ENCODE measurements at regions not wholly inside any gene's neighbourhood (a gene's known extent, or its start where the extent isn't known, plus 50 kb on each side); places are given as distances from the start of the nearest gene placed in this dataset.
"Not testable (repeated sequence)": the region's sequence is repeated elsewhere in the genome, so short reads cannot be mapped to it uniquely, and the experiment has no call there.

- Histone ChIP-seq H2AFZ (ENCODE audit: low read length, unreplicated experiment) (no peak overlapping the region), H3K79me2 (ENCODE audit: control insufficient read depth, insufficient read depth, low read length, unreplicated experiment) (no peaks in the 10 kb centered on the region), H3K4me3 (ENCODE audit: low read depth, low read length) (no peak overlapping the region), H3K36me3 (ENCODE audit: insufficient read depth, low read length) (no peaks in the 10 kb centered on the region), H3K27me3 (ENCODE audit: insufficient read depth, low read length) (peaks cover 20% of the 10 kb centered on the region), H3K4me1 (ENCODE audit: control insufficient read depth, insufficient read depth, low read length, unreplicated experiment) (no peaks in the 10 kb centered on the region), H3K27ac (ENCODE audit: low read depth, low read length) (no peak overlapping the region)
Observed at GRCh38 chr9:96158147-96158546, 143.8 kb downstream of the HSD17B3 start.

DNA sequence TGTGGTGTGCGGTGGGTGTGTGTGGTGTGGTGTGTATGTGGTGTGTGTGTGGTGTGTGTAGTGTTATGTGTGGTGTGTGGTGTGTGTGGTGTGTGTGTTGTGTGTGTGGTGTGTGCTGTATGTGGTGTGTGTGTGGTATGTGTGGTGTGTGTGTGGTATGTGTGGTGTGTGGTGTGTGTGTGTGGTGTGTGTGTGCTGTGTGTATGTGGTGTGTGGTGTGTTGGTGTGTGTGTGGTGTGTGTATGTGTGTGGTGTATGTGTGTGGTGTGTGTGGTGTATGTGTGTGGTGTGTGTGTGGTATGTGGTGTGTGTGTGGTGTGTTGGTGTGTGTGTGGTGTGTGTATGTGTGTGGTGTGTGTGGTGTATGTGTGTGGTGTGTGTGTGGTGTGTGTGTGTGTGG is 144.3 kb downstream of the HSD17B3 start:
- no peaks in the 10 kb centered on the region for H3K4me1 ChIP-seq (ENCODE audit: control insufficient read depth, insufficient read depth, low read length, unreplicated experiment)
- peaks cover 18% of the 10 kb centered on the region for H3K27me3 ChIP-seq (ENCODE audit: insufficient read depth, low read length)
- H2AFZ ChIP-seq (ENCODE audit: low read length, unreplicated experiment) = no peak overlapping the region
- no peak overlapping the region for H3K4me3 ChIP-seq (ENCODE audit: low read depth, low read length)
- H3K36me3 ChIP-seq (ENCODE audit: insufficient read depth, low read length) = no peaks in the 10 kb centered on the region
- no peaks in the 10 kb centered on the region for H3K79me2 ChIP-seq (ENCODE audit: control insufficient read depth, insufficient read depth, low read length, unreplicated experiment)
- no peak overlapping the region for H3K27ac ChIP-seq (ENCODE audit: low read depth, low read length)

DNA sequence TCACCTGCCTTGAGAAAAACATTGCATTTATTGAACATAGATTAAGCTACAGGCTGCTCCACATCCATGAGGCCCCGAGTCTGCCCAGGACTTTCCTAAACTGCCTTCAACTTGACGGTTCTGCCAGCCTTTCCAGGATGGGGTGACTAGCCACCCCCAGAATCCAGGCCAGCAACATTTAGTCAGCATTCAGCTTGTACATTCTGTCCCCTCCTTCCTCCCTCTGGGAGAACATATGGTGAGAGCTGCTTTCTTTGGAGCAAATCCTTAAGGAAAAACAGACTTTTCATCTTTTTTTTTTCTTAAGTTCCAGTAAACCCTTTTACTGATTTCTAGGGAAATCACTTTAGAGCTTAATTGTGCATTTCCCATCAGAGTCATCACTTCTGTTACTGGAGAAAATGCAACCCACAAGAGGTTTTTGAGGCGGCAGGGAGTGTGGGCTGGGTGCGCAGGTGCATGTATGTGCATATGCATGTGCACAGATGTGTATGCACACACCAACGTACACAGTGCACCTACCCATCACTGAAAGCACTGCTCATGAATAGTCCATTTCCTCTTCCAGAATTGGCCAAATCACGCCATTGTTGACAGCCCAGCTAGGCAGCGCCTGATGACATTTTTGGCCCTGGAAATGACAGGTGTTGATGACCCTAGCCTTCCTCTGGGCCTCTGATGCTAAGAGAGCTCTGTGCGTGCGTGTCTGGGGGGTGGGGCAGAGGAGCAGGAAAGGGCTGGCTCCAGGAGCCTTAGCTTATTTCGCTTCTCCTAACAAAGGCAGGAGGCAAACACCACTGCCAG is 145.6 kb downstream of the HSD17B3 start:
- no peaks in the 10 kb centered on the region for H3K36me3 ChIP-seq (ENCODE audit: insufficient read depth, low read length)
- H3K27ac ChIP-seq (ENCODE audit: low read depth, low read length) = no peak overlapping the region
- H3K27me3 ChIP-seq (ENCODE audit: insufficient read depth, low read length) = peaks cover 11% of the 10 kb centered on the region; the same call in 1 of the 2 replicates
- H3K79me2 ChIP-seq (ENCODE audit: control insufficient read depth, insufficient read depth, low read length, unreplicated experiment) = no peaks in the 10 kb centered on the region
- no peak overlapping the region for H3K4me3 ChIP-seq (ENCODE audit: low read depth, low read length)
- H2AFZ ChIP-seq (ENCODE audit: low read length, unreplicated experiment) = peak overlapping the region; percentile 38
- H3K4me1 ChIP-seq (ENCODE audit: control insufficient read depth, insufficient read depth, low read length, unreplicated experiment) = no peaks in the 10 kb centered on the region

DNA sequence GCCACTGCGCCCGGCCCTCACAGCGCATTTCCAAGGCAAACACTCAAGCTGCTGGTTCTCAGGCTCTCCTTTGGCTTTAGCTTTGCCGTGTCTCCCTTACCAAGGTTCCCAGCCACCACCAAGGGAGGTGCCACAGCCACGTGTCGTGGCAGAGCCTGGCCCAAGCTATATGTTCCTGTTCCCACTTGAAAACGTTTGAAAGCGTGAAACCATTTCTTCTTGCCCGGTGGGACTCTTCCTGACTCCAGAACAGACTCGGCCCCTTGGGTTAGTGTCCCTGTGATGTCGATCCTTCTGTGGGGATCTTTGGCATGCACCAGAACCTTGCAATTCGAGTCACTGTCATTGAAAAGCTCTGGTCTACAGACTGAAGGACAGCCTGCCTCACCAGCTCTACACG is 147.9 kb downstream of the HSD17B3 start:
- no peaks in the 10 kb centered on the region for H3K4me1 ChIP-seq (ENCODE audit: control insufficient read depth, insufficient read depth, low read length, unreplicated experiment)
- no peaks in the 10 kb centered on the region for H3K79me2 ChIP-seq (ENCODE audit: control insufficient read depth, insufficient read depth, low read length, unreplicated experiment)
- H3K27ac ChIP-seq (ENCODE audit: low read depth, low read length) = no peak overlapping the region
- H2AFZ ChIP-seq (ENCODE audit: low read length, unreplicated experiment) = no peak overlapping the region
- no peaks in the 10 kb centered on the region for H3K36me3 ChIP-seq (ENCODE audit: insufficient read depth, low read length)
- peaks cover 10% of the 10 kb centered on the region; the same call in 1 of the 2 replicates for H3K27me3 ChIP-seq (ENCODE audit: insufficient read depth, low read length)
- H3K4me3 ChIP-seq (ENCODE audit: low read depth, low read length) = no peak overlapping the region

GRCh38 chr9:96152550-96152949 is 149.4 kb downstream of the HSD17B3 start:
- Histone ChIP-seq H3K4me3 (ENCODE audit: low read depth, low read length) (no peak overlapping the region), H3K79me2 (ENCODE audit: control insufficient read depth, insufficient read depth, low read length, unreplicated experiment) (no peaks in the 10 kb centered on the region), H2AFZ (ENCODE audit: low read length, unreplicated experiment) (no peak overlapping the region), H3K27ac (ENCODE audit: low read depth, low read length) (no peak overlapping the region), H3K36me3 (ENCODE audit: insufficient read depth, low read length) (no peaks in the 10 kb centered on the region), H3K4me1 (ENCODE audit: control insufficient read depth, insufficient read depth, low read length, unreplicated experiment) (no peaks in the 10 kb centered on the region), H3K27me3 (ENCODE audit: insufficient read depth, low read length) (peaks cover 23% of the 10 kb centered on the region)

DNA sequence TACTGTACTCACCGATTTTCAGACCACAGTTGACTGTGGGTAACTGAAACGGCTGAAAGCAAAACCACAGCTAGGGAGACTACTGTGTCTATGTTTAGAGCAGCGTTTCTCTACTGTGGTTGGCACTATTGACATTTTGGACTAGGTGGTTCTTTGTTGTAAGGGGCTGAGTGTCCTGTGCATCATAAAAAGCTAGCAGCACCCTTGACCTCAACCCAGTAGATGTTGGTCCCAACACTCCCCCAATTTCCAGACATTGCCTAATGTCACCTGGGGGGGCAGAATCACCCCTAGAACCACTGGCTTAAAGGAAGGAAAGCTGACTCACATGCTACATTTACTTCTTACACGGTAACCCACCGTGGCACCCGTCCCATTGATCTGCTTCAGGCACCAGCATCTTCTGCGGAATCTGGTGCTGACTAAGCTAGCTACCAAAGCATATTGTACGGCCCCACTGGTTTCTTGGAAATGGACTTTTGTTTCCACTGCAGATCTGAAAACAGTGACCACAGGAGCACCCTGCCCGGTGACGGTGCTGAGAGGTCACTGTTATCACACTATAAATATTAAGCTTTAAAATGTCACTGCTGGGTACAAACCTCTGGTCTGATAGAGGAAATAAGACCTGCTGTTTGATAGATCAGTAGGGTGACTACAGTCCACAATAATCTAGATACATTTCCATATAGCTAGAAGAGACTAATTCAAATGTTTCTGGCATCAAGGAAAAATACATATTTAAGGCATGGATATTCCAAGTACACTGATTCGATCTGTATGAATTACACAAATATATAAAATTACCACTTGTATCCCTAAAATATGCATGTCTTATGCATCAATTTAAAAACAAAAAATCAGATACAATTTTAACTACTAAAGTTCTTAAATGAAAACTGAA is 151.4 kb downstream of the HSD17B3 start:
- Histone ChIP-seq H3K36me3 (ENCODE audit: insufficient read depth, low read length) (no peaks in the 10 kb centered on the region), H3K4me1 (ENCODE audit: control insufficient read depth, insufficient read depth, low read length, unreplicated experiment) (no peaks in the 10 kb centered on the region), H2AFZ (ENCODE audit: low read length, unreplicated experiment) (no peak overlapping the region), H3K4me3 (ENCODE audit: low read depth, low read length) (no peak overlapping the region), H3K79me2 (ENCODE audit: control insufficient read depth, insufficient read depth, low read length, unreplicated experiment) (no peaks in the 10 kb centered on the region), H3K27me3 (ENCODE audit: insufficient read depth, low read length) (peaks cover 23% of the 10 kb centered on the region), H3K27ac (ENCODE audit: low read depth, low read length) (no peak overlapping the region)

- Histone ChIP-seq H3K27ac (ENCODE audit: low read depth, low read length) (no peak overlapping the region), H3K4me1 (ENCODE audit: control insufficient read depth, insufficient read depth, low read length, unreplicated experiment) (no peaks in the 10 kb centered on the region), H3K36me3 (ENCODE audit: insufficient read depth, low read length) (no peaks in the 10 kb centered on the region), H3K4me3 (ENCODE audit: low read depth, low read length) (no peak overlapping the region), H3K27me3 (ENCODE audit: insufficient read depth, low read length) (peaks cover 23% of the 10 kb centered on the region), H3K79me2 (ENCODE audit: control insufficient read depth, insufficient read depth, low read length, unreplicated experiment) (no peaks in the 10 kb centered on the region), H2AFZ (ENCODE audit: low read length, unreplicated experiment) (no peak overlapping the region)
Observed at GRCh38 chr9:96149533-96150280, 152.3 kb downstream of the HSD17B3 start.

DNA sequence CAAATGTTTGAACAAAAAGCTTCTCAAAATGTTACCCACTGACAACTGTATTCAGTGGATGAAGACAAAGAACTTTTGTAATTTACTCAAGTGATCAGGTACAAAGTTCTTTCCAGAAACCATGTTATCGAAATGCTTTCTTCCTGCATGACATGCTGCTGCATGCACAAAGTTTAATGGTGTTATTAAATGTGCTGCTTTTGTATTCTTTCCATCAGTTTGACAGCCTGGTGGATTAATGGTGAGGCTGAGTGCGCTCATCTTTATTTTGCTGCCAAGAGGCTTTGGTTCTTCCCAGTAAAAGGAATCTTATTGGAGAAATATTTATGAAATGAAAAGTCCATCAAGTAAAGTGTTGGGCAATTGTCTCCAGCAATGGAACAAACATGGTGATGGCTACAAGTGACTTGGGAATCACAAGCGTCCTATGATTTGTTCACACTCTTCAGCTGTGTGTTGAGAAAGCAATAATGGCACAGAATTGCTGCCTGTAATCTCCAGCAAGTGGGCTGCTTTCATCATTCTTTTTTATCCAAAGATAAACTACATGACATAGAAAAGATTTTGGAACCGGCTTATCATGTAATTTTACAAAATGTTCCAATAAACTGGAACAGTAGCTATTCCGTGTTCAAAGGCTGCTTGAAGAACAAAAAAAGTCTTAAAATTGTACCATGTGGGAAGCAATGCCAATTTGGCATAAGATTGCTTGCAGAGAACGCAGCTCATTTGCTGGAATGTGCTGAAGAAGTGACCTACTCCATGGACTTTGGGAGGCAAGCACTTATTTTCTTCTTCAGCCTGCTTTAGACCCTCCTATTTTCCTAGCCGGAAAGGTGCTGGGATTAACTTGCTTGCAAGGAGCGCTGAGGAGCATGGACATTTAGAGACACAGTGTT is 153.1 kb downstream of the HSD17B3 start:
- H3K27me3 ChIP-seq (ENCODE audit: insufficient read depth, low read length) = peaks cover 23% of the 10 kb centered on the region
- no peak overlapping the region for H3K27ac ChIP-seq (ENCODE audit: low read depth, low read length)
- H3K36me3 ChIP-seq (ENCODE audit: insufficient read depth, low read length) = no peaks in the 10 kb centered on the region
- H3K79me2 ChIP-seq (ENCODE audit: control insufficient read depth, insufficient read depth, low read length, unreplicated experiment) = no peaks in the 10 kb centered on the region
- H3K4me1 ChIP-seq (ENCODE audit: control insufficient read depth, insufficient read depth, low read length, unreplicated experiment) = no peaks in the 10 kb centered on the region
- no peak overlapping the region for H3K4me3 ChIP-seq (ENCODE audit: low read depth, low read length)
- H2AFZ ChIP-seq (ENCODE audit: low read length, unreplicated experiment) = no peak overlapping the region

- H3K27me3 ChIP-seq (ENCODE audit: insufficient read depth, low read length) = peaks cover 23% of the 10 kb centered on the region
- not testable (repeated sequence) for H2AFZ ChIP-seq (ENCODE audit: low read length, unreplicated experiment); H3K4me1 ChIP-seq (ENCODE audit: control insufficient read depth, insufficient read depth, low read length, unreplicated experiment); H3K27ac ChIP-seq (ENCODE audit: low read depth, low read length); H3K79me2 ChIP-seq (ENCODE audit: control insufficient read depth, insufficient read depth, low read length, unreplicated experiment); H3K36me3 ChIP-seq (ENCODE audit: insufficient read depth, low read length); H3K4me3 ChIP-seq (ENCODE audit: low read depth, low read length)
Observed at GRCh38 chr9:96147029-96147428, 154.9 kb downstream of the HSD17B3 start.

- no peaks in the 10 kb centered on the region for H3K79me2 ChIP-seq (ENCODE audit: control insufficient read depth, insufficient read depth, low read length, unreplicated experiment)
- H3K4me1 ChIP-seq (ENCODE audit: control insufficient read depth, insufficient read depth, low read length, unreplicated experiment) = peaks cover 40% of the 10 kb centered on the region
- no peak overlapping the region for H3K27ac ChIP-seq (ENCODE audit: low read depth, low read length)
- no peak overlapping the region for H3K4me3 ChIP-seq (ENCODE audit: low read depth, low read length)
- H3K36me3 ChIP-seq (ENCODE audit: insufficient read depth, low read length) = no peaks in the 10 kb centered on the region
- no peaks in the 10 kb centered on the region for H3K27me3 ChIP-seq (ENCODE audit: insufficient read depth, low read length)
- H2AFZ ChIP-seq (ENCODE audit: low read length, unreplicated experiment) = peak overlapping the region; percentile 43
Observed at GRCh38 chr9:96141666-96142065, 160.3 kb downstream of the HSD17B3 start.
